ENCODE measurements at regions not wholly inside any gene's neighbourhood (a gene's known extent, or its start where the extent isn't known, plus 50 kb on each side); places are given as distances from the start of the nearest gene placed in this dataset.

GRCh38 chr3:94596141-94596540 lies 533.3 kb downstream of the NSUN3 start:
- no peak for TF ChIP-seq CTCF (conservative IDR thresholded peaks at IDR 0.05; ENCODE audit: low read depth, low read length)
- no peak for TF ChIP-seq EZH2 (IDR thresholded peaks at IDR 0.05; ENCODE audit: low read length, unreplicated experiment)
- TF ChIP-seq EZH2phosphoT487 (IDR thresholded peaks at IDR 0.05; ENCODE audit: borderline replicate concordance, low read length) = no peak

All from PC-3 (cell line).